ENCODE measurements at regions not wholly inside any gene's neighbourhood (a gene's known extent, or its start where the extent isn't known, plus 50 kb on each side); places are given as distances from the start of the nearest gene placed in this dataset.
"Not testable (repeated sequence)": the region's sequence is repeated elsewhere in the genome, so short reads cannot be mapped to it uniquely, and the experiment has no call there.

- no peak for DNase-seq (ENCODE audit: low spot score)
Measured at GRCh38 chr3:192031941-192032340, 571.0 kb downstream of the PYDC2 start.

DNA sequence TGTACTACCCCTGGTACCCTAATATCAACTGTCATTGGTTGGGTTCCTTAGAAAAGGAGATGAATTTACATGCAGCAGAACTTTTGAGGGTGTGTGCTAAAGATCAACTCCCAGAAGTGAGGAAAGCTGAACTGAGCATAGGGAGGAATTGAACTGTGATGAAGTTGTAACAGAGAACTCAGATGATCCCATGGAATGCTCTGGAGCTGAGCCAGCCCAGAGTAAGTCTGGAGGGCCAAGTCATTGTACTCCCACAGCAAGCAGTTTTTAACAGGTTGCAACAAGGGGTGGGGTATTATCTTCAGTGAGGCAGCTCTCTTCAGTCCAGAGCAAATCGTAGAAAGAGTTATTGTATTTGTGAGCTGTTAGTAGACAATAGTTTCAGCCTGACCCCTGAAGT lies 572.3 kb downstream of the PYDC2 start:
- no peak for DNase-seq (ENCODE audit: low spot score)

DNA sequence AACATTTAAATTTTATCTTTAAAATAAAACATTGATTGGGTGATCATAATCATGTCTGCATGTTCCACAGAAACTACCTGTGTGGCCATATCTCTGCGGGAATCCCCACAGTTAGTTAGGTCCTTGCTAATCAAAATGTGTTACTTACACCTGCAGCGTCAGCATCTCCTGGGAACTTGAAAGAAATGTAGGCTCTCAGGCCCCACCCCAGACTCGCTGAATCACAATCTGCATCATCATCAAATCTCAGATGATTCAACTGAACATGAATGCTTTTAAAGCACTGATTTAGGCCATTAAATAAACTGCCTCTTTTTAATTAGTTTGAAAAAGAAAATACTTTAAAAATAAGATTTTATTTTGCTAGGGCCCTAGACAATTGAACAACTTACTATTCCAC lies 577.8 kb downstream of the PYDC2 start:
- DNase-seq (ENCODE audit: low spot score): no peak

DNA sequence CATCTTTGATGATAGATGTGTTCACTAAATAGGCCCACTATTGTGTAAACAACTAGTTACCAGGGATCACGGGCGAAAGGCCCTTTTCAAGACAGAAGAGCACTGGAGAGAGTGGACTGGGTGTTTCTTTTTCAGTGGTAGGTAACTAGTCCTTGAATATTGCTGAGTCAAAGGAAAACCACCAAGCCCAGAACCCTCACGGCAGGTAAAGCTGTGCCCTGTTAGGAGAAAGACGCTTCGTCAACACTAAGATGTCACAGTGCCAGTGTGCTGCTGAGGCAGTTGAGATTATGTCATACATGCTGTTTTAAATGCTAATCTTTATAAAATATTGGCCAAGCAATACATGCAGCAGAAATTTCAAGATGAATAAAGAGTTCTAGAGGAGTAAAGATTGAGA lies 578.6 kb downstream of the PYDC2 start:
- no peak for DNase-seq (ENCODE audit: low spot score)

DNA sequence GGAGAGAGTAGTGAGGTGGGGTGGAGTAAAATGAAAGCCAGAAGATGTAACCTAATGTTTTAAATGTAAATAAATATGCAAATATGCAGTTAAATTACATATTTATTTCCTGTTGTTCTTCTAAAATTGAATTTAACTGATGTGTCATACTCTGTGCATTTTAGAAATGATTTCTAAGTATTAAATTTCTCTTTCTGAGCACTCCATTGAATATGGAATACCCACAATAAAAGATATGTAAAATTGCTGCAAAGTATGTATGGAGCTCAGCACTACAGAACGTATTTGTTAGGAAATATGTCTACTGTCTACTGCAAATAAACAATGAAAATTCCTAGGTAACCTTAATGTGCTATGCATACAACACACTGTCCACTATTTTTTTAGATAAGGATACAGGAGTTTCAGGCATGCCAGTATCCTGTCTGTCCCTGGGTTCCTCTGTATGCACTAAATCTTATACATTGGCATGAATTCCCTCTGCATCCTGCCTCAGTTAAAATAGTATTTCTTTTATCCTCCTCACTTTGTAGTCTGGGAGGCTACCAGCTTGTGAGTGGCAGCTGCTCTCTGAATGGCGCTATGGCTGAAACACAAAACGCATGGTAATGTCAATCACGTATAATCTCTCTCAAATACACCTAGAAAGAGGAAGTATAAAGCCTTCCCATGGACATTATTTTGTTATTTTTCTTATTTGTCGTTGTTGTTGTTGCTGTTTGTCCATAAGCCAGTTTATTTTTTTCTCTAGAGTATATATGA lies 579.5 kb downstream of the PYDC2 start:
- no peak for DNase-seq (ENCODE audit: low spot score)

DNA sequence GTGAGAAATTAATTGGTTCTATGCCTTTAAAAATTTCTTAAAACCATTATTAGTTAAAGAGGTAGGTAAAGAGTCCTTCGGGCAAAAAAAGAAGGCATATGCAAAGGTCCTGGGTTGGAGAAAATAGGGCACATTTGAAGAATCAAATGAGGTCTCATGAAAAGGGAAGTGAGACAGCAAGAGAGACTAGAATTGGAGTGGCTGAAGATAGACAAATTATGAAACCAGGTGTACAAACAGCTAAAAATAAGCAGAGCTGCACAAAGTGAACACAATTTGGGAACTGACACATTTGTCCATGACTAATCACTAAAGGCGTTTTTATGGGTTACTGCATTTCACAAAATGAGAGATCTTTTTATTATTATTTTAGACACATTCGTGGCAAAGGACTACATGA lies 581.2 kb downstream of the PYDC2 start:
- no peak for DNase-seq (ENCODE audit: low spot score)

DNA sequence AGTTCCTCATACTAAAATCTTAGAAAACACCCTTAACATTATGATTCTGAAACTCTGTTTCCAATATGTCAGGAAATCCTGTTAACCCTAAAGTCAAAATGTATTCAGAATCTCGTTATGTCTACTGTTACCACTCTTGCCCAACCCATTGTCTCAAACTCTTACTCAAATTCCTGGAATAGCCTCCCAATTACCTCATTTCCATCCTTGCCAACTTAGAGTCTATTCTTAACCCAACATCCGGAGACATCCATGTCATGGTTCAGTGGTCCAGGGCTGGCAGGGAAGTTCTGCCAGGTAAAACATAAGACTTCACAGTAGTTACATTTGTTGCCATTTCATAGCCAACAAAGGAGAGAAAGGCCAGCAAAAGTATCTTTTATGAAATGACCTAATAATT lies 593.9 kb downstream of the PYDC2 start:
- DNase-seq (ENCODE audit: low spot score): no peak

GRCh38 chr3:192055946-192056345 lies 595.0 kb downstream of the PYDC2 start:
- no peak for DNase-seq (ENCODE audit: low spot score)

- no peak for DNase-seq (ENCODE audit: low spot score)
Measured at GRCh38 chr3:192057261-192057660, 596.3 kb downstream of the PYDC2 start.

GRCh38 chr3:192060160-192060781 lies 599.3 kb downstream of the PYDC2 start:
- no peak for DNase-seq (ENCODE audit: low spot score)

DNA sequence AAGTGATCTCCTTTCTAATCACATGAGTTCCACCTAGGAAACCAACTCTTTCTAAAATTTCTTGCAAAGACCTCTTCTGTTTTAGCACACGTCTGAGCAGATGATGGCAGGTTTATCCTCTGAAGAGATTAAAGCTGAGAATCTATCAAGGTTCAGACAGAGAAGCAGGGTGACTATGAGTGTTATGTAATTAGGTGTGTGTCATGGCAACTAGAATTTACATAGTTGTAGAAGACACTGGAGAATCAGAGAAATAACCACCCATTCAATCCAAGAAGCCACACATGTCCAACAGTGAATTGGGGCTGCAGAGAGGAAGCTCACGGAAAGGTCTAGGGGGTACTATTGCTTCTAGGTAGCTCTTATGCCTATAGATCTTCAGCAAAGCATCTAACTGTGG lies 600.5 kb downstream of the PYDC2 start:
- no peak for DNase-seq (ENCODE audit: low spot score)

GRCh38 chr3:192062186-192062585 lies 601.2 kb downstream of the PYDC2 start:
- DNase-seq (ENCODE audit: low spot score): no peak

GRCh38 chr3:192063570-192063969 lies 602.6 kb downstream of the PYDC2 start:
- no peak for DNase-seq (ENCODE audit: low spot score)

GRCh38 chr3:192064959-192065358 lies 604.0 kb downstream of the PYDC2 start:
- no peak for DNase-seq (ENCODE audit: low spot score)

- DNase-seq (ENCODE audit: low spot score): not testable (repeated sequence)
Measured at GRCh38 chr3:192066253-192066652, 605.3 kb downstream of the PYDC2 start.

DNA sequence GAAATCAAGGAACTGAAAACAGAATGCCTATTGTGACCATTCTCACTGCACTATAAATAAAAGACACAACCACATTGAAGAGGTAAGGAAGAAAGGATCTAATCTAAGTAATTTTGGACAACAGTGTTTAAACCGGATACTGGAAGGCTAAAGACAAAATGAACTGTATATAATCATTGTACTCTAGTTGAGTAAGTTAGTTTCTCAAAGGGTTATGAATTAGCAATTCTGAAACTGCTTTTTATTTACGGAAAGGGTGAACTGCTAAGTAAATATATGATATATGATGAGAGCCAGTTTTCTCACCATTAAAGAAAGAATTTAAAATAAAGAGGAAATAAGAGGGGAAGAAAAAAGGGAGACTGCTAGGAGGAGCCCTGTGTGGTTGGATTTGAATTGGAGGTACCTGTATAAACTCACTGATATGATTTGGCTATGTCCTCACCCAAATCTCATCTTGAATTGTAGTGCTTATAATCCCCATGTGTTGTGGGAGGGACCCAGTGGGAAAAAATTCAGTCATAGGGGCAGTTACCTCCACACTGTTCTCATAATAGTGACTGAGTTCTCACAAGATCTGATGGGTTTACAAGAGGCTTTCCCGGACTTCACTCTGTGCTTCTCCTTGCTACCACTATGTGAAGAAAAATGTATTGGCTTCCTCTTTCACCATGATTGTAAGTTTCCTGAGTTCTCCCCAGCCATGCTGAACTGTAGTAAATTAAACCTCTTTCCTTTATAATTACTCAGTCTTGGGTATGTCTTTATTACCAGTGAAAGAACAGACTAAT lies 607.7 kb downstream of the PYDC2 start:
- no peak for DNase-seq (ENCODE audit: low spot score)

DNA sequence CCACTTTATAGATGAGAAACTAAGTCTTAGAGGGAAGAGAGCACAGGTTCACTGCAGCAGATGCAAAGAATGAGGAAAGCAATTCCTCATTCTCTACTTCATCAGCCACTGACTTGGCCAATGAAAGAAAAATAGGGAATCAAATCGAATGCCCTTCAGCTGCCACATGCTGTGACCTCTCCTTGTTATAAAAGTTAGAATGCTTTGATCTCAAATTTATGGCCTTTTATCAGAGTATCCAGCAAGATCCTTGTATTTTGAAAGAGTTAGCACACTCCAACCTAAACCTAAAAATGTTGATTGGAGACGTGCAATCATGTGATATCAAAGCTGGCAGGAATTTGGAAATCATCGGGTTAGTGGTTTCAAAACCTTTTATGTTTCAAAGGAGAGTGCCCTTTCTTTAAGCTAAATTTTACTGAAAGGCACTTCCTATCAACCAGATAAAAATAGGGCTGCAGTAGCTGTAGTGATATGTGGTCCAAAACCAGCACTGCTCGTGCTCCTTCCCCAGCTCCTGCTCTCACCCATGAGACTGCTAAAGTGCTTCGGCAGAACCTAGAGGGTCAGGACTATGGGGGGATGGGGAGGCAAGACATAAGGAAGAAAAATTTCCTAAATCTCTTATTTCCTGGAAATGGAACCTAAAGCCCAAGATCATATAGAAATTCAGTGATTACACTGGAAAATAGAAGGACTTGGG lies 617.0 kb downstream of the PYDC2 start:
- DNase-seq (ENCODE audit: low spot score): no peak

GRCh38 chr3:192079098-192079497 lies 618.1 kb downstream of the PYDC2 start:
- no peak for DNase-seq (ENCODE audit: low spot score)

GRCh38 chr3:192080336-192080735 lies 619.4 kb downstream of the PYDC2 start:
- DNase-seq (ENCODE audit: low spot score): no peak

DNA sequence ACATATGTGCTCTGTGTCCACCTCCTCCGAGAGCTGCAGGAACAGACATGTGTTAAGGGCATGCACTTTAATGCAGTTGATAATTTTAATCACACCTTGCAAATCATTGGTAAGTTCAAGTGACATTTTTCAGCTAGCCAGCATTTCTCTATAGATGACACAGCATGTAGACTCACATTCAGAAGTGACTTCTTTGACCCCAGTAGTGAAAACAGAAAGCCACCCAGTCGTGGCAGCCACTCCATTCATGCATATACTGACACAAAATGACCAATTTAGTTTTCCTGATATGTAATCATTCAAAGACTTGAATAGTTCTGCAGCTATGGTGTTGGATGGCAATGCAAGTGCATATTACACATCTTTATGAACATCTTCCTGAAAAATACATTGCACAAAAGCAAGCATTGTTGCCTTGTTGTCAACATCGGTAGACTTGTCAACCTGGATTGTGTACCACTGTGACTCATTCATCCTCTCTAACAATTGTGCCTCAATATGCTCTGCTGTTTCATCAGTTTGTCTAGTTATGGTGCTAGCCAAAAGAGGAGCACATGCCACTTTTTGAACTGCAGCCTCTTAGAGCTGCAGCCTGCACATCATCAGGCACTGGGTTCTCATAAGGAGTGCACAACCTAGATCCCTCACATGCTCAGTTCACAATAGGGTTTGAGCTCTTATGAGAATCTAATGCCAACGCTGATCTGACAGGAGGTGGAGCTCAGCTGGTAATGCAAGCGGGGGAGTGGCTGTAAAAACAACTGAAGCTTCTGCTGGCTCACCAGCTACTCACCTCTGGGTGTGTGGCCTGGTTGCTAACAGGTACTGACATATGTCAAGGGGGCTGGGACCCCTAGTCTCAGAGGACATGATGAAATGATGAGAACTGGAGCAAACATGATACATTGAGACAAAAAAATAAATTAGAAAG lies 622.0 kb downstream of the PYDC2 start:
- no peak for DNase-seq (ENCODE audit: low spot score)
